HG03025 (cell line): ENCODE measurements at regions not wholly inside any gene's neighbourhood (a gene's known extent, or its start where the extent isn't known, plus 50 kb on each side); places are given as distances from the start of the nearest gene placed in this dataset.
"Not testable (repeated sequence)": the region's sequence is repeated elsewhere in the genome, so short reads cannot be mapped to it uniquely, and the experiment has no call there.

ENCODE experiments used
- ATAC-seq: cut with Tn5 transposase; IDR thresholded peaks from one replicate; pipeline ENCODE4 v1.9.1; 2021; ENCODE audit warnings: mild to moderate bottlenecking, moderate library complexity; ENCODE audit not compliant: unreplicated experiment, low FRiP score

DNA sequence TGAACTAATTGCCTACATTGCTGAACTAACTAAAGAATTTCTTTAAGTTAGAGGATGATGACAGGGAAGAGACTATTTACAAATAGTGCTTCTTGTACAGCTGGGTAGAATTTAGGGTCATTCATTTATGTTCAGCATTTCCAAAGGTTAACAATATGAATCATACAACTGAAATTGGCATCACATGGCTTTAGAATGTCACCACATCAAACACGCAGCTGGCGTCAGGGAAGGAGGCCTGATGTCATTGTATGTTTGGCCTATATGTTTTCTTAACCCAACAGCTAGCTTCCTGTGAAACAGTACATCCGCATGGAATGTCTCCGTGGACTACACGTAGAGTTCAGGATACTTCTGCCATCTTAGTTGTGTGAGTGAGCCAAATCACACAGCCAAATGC is 99.0 kb upstream of the TNFSF11 start:
- ATAC-seq = no peak

DNA sequence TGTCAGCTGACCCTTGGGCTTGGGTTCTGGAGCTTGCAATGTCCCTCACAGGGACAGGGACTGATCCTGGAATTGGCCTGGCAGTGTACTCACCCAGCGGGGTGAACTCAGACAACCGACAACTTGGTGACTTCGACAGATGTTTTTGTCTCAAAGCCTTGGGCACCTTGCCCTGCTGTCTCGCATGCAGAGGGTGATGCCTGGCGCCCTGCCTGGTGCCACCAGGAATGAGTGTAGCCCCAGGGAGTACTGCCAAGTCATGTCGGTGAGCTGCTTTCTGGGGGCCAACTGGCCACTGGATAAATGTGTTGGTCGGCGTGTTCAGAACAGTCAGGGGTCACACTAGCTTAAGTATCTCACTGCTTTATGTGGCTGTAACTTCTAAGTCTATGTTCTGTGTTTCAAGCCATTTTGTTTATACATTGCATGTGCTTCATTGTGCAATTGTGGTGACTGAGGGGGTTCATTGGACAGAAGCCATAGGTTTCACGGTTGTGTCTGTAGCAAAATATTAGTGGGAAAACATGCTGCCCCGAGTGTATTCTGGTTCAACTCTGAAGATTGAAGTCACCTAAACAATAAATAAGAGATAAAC is 96.3 kb upstream of the TNFSF11 start:
- no peak for ATAC-seq

DNA sequence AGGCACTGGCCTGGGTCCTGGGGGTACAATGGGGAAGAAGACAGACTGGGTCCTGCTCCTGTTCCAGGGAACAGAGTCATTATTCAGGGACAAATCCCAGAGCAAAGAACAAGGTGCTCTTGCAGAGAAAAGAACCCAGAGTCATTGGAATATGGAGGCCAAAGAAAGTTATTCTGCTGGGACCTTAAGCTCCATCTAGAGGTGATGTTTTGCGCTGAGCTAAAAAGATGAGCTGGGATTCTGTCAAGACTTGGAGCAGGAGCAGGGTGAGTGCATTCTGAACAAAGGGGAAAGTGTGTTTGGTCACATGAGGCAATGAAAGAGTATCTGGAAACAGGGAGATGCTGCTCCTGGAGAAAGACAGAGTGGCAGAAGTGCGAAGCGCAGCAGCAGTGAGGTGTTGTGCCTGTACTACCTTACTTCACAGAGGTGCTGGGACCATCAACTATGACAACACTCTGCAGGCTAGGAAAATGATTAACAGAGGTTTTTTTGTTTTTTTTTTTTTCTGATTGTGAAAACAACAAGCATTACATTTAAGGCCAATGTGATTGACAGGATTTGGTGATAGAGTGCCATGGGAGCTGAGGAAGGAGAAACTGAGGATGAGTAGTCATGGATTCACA is 95.3 kb upstream of the TNFSF11 start:
- no peak for ATAC-seq

DNA sequence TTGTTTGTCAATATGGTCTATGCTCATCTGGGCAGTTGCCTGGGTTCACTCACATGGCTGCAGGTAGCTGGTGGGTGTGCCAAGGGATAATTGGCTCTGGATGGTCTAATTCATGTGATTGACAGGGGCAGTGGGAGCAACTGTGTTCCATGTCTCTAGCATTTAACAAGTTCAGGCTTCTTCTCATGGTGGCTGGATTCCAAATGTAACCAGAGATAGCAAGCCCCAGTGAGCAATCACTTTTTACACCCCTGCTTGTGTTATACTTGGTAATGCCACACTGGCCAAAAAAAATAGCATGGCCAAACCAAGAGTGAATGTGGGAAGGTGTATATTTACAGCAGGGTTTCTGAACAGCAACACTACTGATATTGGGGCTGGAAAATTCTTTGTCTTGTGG is 89.6 kb upstream of the TNFSF11 start:
- ATAC-seq = no peak

DNA sequence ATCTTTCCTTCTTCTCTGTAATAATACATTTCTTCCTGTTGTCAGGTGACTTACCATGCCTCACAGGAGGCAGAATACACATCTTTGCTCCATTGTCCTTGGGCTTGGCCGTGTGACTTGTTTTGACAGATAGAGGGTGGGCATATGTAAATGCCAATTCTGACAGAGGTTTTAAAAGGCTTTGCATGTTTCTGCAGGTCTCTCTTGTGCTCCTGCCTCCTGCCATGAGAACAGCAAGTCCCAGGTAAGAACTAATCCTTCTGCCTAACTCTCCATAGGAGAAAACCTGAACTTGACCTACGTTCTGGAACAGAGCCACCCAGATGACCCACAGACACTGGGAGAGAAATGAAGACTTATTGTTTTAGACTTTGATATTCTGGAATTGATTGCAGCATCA is 88.7 kb upstream of the TNFSF11 start:
- no peak for ATAC-seq

DNA sequence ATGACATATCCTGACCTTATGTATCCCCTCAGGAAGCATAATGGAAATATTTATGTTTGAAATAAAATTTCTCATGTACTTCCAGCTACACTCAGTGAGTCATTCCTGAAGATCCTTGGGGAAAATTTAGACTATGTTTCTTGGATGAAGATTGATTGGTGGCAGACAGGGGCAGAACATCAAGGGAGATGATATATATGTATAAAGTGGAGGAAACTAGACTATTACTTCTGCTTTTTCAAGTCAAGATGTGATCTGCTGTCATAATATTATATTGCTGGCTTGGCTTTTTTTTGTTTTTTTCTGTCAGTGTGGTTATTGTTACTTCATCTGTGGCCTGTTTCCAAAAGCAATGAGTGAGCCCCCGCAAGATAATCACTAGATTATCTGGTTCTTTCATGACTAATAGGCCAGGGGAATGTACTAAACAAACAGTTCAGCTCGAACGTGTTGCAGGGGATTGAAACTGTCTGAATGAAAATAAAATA is 87.2 kb upstream of the TNFSF11 start:
- no peak for ATAC-seq

DNA sequence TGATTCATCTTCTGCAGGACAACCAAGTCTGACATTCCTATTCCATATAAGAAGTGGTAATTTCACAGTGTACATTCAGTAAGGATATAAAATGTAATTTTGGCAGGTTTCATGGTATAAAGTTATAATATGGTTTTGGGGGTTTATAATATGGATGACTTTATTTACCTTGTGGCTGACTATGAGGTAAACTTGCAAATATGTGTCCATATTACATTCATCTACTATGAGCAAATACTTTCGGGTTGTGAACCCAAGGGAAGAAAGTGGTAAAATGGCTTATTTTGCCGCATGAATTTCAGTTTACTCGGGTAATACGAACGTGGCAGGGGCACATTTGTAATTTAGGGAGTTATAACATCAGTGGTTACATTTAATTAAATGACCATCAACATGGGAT is 86.7 kb upstream of the TNFSF11 start:
- ATAC-seq = no peak

DNA sequence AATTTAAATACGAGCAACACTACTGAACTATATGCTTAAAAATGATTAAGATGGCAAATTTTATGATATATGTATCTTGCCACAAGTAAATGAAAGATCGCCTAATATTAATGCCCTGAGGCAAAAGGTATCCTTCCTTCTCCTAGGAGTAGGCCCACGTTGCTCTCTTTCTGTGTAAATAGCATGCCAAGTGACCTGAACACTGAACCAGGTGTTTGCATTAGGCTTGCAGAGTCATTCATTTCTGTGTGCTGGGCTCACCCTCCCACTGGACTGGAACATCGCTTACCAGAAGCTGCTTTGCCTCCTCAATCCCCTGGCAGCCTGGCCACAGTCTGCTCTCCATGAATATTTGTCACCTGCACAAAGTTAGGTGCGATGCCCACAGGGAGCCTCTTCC is 83.3 kb upstream of the TNFSF11 start:
- no peak for ATAC-seq

DNA sequence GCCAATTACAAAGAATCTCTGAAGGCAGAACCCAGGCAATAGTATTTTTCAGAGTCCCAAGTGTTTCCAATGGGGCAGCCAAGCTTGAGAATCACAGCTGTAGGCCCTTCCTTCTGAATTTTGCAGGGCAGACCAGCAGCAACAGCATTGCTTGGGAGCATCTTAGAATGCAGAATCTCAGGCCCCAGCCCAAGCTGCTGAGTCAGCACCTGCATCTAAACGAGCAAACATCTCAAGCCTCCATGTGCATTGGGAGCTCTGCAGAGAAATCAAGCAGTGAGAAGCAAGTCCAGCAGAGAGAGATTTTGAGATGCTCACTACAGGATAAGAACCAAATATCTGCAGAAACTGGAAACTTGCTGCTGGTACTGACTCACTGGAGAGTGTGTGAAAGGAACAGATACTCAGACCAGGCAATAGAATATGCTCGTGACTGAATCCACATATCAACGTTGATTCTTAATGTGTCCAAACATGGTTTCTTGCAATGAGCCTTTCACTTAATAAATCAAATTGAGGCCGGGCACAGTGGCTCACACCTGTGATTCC is 81.5 kb upstream of the TNFSF11 start:
- no peak for ATAC-seq

DNA sequence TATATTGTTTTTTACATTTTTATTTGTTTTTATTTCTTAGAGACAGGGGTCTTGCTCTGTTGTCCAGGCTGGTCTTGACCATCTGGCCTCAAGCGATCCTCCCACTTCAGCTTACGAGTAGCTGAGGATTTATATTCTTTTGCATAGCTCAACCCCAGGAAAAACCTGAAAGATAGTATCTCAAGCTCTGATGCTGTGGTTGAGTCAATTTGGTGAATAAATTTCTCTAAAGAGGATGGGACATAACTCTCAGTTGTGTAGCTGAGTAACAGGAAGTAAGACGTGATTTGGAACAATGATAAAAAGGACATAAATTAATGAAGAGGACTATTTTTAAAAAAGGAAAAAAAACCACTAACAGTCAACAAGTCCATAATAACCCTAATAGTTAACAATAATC is 79.8 kb upstream of the TNFSF11 start:
- no peak for ATAC-seq

DNA sequence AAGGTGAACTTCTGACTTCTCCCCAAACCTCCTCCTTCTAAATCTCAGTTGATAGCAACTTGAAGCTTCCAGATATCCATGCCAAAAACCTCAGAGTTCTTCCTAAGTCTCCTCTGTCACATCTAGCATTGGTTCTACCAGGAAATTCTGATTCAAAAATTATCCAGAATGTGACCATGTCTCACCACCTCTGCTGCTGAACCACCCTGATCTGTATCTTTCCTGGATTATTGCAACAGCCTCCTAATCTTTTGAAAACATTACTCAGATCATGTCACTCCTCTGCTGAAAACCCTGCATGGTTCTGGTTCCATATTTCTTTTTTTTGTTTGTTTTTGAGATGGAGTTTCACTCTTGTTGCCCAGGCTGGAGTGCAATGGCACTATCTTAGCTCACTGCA is 78.7 kb upstream of the TNFSF11 start:
- no peak for ATAC-seq

DNA sequence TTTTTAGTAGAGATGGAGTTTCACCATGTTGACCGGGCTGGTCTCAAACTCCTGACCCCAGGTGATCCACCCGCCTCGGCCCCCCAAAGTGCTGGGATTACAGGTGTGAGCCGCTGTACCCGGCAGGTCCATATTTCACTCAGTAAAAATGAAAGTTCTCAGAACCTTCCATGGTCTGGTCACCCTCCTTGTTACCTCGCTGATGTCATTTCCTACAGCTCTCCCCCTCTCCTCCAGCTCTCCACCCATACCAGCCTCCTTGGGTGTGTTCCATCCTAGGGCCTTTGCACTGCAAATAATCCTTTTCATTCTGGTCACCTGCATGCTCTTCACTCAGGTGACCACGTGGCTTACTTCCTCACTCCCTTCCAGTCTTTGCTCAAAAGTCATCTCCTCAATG is 78.2 kb upstream of the TNFSF11 start:
- ATAC-seq = no peak

DNA sequence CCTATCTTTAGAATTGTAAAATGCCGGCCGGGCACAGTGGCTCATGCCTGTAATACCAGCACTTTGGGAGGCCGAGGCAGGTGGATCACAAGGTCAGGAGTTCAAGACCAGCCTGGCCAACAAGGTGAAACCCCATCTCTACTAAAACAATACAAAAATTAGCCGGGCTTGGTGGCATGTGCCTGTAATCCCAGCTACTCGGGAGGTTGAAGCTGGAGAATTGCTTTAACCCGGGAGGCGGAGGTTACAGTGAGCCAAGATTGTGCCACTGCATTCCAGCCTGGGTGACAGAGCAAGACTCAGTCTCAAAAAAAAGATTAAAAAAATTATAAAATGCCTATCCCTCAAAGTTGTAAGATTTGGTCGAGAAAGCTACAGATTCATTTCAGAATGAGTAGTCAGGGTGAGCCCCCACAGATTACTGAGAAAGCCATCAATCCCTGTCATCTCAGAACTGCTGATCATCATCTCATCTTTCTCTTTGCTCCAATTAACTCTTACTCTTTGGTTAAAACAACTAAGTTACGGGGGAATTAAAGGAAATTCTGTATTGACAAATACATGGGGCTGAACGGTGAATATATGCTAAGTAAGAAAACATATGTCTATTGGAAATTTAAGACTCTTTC is 76.9 kb upstream of the TNFSF11 start:
- ATAC-seq = not testable (repeated sequence)

DNA sequence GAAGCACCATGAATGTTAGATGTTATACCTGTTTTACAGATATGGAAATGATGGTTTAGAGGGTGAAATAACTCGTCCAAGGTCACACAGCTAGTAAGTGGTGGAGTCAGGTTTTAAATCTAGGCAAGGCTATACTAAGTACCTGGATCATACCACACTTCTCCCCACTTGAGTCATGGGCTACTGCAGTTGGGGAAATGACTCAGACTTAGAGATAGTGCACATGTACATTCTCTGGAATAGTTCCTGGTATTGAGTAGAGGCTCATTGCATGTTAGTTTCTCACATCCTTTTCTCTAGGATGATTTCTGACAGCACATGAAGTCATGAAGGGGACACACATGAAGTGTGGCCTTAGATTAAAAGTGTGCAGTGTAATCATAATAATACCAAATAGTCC is 76.2 kb upstream of the TNFSF11 start:
- ATAC-seq = peak; percentile 74

DNA sequence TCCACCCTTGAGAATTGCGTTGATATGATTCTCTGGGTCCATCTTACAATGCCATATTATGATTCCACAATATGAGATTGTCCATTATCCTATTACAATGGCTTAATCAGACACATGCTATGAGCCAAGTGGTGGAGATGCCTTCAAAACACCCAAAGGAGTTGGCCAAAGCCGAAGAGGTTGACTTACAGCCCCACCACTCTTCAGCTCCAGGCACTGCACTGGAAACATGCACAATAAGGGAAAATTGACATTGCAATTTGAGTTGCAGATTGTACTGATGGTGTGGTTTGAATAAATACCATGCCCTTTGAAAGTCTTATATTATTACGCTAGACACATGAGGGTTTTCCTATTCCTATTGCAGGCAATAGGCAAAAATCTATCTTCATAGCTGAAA is 75.4 kb upstream of the TNFSF11 start:
- ATAC-seq = no peak
